Cardiac fibroblast (primary cell): ENCODE measurements at regions not wholly inside any gene's neighbourhood (a gene's known extent, or its start where the extent isn't known, plus 50 kb on each side); places are given as distances from the start of the nearest gene placed in this dataset.

Experiments used
- DNase-seq, 2 donors: peaks; one replicate each; pipeline versions ENCODE4 v3.0.0 to v3.0.0-alpha.2; 2010; ENCODE audit warnings: low read depth in 2 of 2
- H3K4me3 ChIP-seq, 2 donors: replicated peaks in 1 of 2; 1 replicate in 1 of 2; 2 replicates in 1 of 2; pipeline ENCODE4 v1.5.1; 2011; ENCODE audit warnings: low read depth in 2 of 2, low read length in 2 of 2, mild to moderate bottlenecking in 2 of 2, moderate library complexity in 1 of 2
- TF ChIP-seq, protein P1 (sequence below): IDR thresholded peaks from one replicate; pipeline ENCODE4 v1.5.1; 2011; ENCODE audit warnings: low read depth, mild to moderate bottlenecking, low read length, inconsistent platforms

GRCh38 chr15:62616746-62617145, 425.8 kb upstream of the TPM1 start:
- H3K4me3 ChIP-seq, result no peak overlapping the region
- TF ChIP-seq, protein P1, sequence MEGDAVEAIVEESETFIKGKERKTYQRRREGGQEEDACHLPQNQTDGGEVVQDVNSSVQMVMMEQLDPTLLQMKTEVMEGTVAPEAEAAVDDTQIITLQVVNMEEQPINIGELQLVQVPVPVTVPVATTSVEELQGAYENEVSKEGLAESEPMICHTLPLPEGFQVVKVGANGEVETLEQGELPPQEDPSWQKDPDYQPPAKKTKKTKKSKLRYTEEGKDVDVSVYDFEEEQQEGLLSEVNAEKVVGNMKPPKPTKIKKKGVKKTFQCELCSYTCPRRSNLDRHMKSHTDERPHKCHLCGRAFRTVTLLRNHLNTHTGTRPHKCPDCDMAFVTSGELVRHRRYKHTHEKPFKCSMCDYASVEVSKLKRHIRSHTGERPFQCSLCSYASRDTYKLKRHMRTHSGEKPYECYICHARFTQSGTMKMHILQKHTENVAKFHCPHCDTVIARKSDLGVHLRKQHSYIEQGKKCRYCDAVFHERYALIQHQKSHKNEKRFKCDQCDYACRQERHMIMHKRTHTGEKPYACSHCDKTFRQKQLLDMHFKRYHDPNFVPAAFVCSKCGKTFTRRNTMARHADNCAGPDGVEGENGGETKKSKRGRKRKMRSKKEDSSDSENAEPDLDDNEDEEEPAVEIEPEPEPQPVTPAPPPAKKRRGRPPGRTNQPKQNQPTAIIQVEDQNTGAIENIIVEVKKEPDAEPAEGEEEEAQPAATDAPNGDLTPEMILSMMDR, result no peak
- no peak for DNase-seq

- TF ChIP-seq, protein P1, result no peak
- DNase-seq, result peak in 1 of 2 donors; percentile 35
- H3K4me3 ChIP-seq, result no peak overlapping the region
Measured at GRCh38 chr15:62617741-62618140, 424.8 kb upstream of the TPM1 start.

DNA sequence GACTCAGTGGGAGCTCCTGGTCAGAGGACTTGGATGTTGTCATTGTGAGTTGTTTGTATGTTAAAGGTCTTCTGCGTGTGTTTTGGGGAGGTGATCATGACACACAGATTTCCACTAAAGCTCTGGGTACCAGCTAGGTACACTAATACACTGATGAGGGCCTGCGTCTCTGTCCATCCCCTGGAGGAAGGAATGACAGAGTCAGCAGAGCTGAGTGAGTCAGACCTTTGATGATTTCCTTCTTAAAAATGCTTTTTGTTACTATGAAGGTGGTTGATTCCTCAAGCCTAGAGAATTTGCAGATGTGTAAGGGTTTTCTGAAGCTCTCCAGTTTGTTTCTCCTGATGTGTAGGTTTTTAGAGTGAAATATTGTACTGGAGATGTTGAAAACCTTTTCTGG, 424.1 kb upstream of the TPM1 start:
- TF ChIP-seq, protein P1, result peak; percentile 61
- no peak overlapping the region for H3K4me3 ChIP-seq
- DNase-seq, result peak; percentile 49 to 88

GRCh38 chr15:62618846-62619504, 423.6 kb upstream of the TPM1 start:
- DNase-seq, result no peak
- no peak overlapping the region for H3K4me3 ChIP-seq
- TF ChIP-seq, protein P1, result no peak

DNA sequence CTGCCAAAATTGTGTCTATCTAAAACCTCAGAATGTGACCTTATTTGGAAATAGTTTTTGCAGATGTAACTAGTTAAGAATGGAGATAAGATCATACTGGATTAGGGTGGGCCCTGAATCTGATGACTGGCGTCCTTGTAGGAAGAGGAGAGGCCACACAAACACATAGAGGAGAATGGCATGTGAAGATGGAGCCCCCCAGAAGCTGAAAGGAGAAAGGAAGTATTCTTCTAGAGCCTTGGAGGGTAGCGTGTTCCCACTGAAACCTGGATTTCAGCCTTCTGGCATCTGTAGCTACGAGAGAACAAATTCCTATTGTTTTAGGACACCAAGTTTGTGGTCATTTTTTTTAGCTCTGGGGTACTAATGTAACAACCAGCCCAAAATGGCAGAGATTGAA, 423.0 kb upstream of the TPM1 start:
- H3K4me3 ChIP-seq, result no peak overlapping the region
- DNase-seq, result no peak
- TF ChIP-seq, protein P1, result no peak

DNA sequence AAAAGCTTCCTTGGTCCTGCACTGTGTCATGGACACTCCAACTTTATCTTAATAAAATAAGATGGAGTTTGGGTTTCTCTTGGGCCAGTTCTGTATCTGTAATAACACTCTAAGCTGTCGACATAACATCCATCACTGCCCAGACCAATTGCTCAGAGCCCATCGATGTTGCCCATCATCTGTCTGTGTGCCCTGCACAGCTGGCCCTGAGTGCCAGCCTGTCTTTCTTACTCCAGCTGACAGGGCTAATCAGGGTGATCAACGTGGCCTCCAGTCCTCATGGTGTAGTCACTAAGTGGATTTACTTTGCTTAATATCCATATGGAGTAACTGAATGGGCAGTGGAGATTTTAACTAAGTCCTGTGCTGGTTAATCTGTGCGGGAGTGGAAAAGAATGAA, 419.8 kb upstream of the TPM1 start:
- TF ChIP-seq, protein P1, result no peak
- H3K4me3 ChIP-seq, result no peak overlapping the region
- DNase-seq, result no peak
